ENCODE measurements at regions not wholly inside any gene's neighbourhood (a gene's known extent, or its start where the extent isn't known, plus 50 kb on each side); places are given as distances from the start of the nearest gene placed in this dataset.

- CTCF ChIA-PET, result no interaction called here
- Mint-ChIP-seq H3K36me3 (no peaks in the 10 kb centered on the region), H3K4me3 (no peak overlapping the region), H3K9me3 (no peaks in the 10 kb centered on the region), H3K27me3 (peaks cover 8 to 40% of the 10 kb centered on the region in 2 donors), H3K4me1 (no peaks in the 10 kb centered on the region), H3K27ac (no peak overlapping the region)
- Histone ChIP-seq H3K27ac (ENCODE audit: low read depth, low read length) (no peak overlapping the region), H3K27me3 (ENCODE audit: insufficient read depth, low read length, poor library complexity, severe bottlenecking) (no peaks in the 10 kb centered on the region), H3K9me3 (ENCODE audit: low read length) (no peaks in the 10 kb centered on the region), H3K36me3 (ENCODE audit: insufficient read depth, low read length) (no peaks in the 10 kb centered on the region), H3K4me3 (ENCODE audit: low read length) (no peak overlapping the region), H3K4me1 (ENCODE audit: insufficient read depth, low read length) (no peaks in the 10 kb centered on the region)
- no peak for DNase-seq
- POLR2A ChIA-PET, result no interaction called here
These were observed 202.8 kb upstream of the TBC1D5 start for GRCh38 chr3:17945018-17945798.

GRCh38 chr3:17942856-17943255, 200.4 kb upstream of the TBC1D5 start:
- Histone ChIP-seq H3K27me3 (ENCODE audit: insufficient read depth, low read length, poor library complexity, severe bottlenecking) (no peaks in the 10 kb centered on the region), H3K4me3 (ENCODE audit: low read length) (no peak overlapping the region), H3K27ac (ENCODE audit: low read depth, low read length) (no peak overlapping the region), H3K4me1 (ENCODE audit: insufficient read depth, low read length) (no peaks in the 10 kb centered on the region), H3K9me3 (ENCODE audit: low read length) (no peaks in the 10 kb centered on the region), H3K36me3 (ENCODE audit: insufficient read depth, low read length) (no peaks in the 10 kb centered on the region)
- DNase-seq, result no peak
- Mint-ChIP-seq H3K27ac (no peak overlapping the region), H3K4me3 (no peak overlapping the region), H3K4me1 (no peaks in the 10 kb centered on the region), H3K9me3 (no peaks in the 10 kb centered on the region), H3K36me3 (no peaks in the 10 kb centered on the region), H3K27me3 (peaks cover 5 to 32% of the 10 kb centered on the region in 2 donors)
- POLR2A ChIA-PET, result no interaction called here
- CTCF ChIA-PET, result no interaction called here

GRCh38 chr3:17941766-17942165, 199.3 kb upstream of the TBC1D5 start:
- Histone ChIP-seq H3K4me3 (ENCODE audit: low read length) (no peak overlapping the region), H3K36me3 (ENCODE audit: insufficient read depth, low read length) (no peaks in the 10 kb centered on the region), H3K9me3 (ENCODE audit: low read length) (no peaks in the 10 kb centered on the region), H3K27me3 (ENCODE audit: insufficient read depth, low read length, poor library complexity, severe bottlenecking) (no peaks in the 10 kb centered on the region), H3K27ac (ENCODE audit: low read depth, low read length) (no peak overlapping the region), H3K4me1 (ENCODE audit: insufficient read depth, low read length) (no peaks in the 10 kb centered on the region)
- H3K27ac Mint-ChIP-seq, result no peak overlapping the region
- H3K4me3 Mint-ChIP-seq, result no peak overlapping the region
- no peaks in the 10 kb centered on the region for H3K9me3 Mint-ChIP-seq
- CTCF ChIA-PET, result no interaction called here
- POLR2A ChIA-PET, result no interaction called here
- peaks cover 5 to 31% of the 10 kb centered on the region in 2 donors for H3K27me3 Mint-ChIP-seq
- DNase-seq, result no peak
- no peaks in the 10 kb centered on the region for H3K4me1 Mint-ChIP-seq
- H3K36me3 Mint-ChIP-seq, result no peaks in the 10 kb centered on the region

- Histone ChIP-seq H3K4me3 (ENCODE audit: low read length) (no peak overlapping the region), H3K27me3 (ENCODE audit: insufficient read depth, low read length, poor library complexity, severe bottlenecking) (no peaks in the 10 kb centered on the region), H3K36me3 (ENCODE audit: insufficient read depth, low read length) (no peaks in the 10 kb centered on the region), H3K9me3 (ENCODE audit: low read length) (no peaks in the 10 kb centered on the region), H3K4me1 (ENCODE audit: insufficient read depth, low read length) (no peaks in the 10 kb centered on the region), H3K27ac (ENCODE audit: low read depth, low read length) (no peak overlapping the region)
- no peak for DNase-seq
- Mint-ChIP-seq H3K27me3 (peaks cover 4 to 31% of the 10 kb centered on the region in 2 donors), H3K4me3 (no peak overlapping the region), H3K4me1 (no peaks in the 10 kb centered on the region), H3K36me3 (no peaks in the 10 kb centered on the region), H3K27ac (no peak overlapping the region), H3K9me3 (no peaks in the 10 kb centered on the region)
- ChIA-PET CTCF (no interaction called here), POLR2A (no interaction called here)
These were observed 198.7 kb upstream of the TBC1D5 start for GRCh38 chr3:17941152-17941551.

GRCh38 chr3:17939157-17939556, 196.7 kb upstream of the TBC1D5 start:
- Mint-ChIP-seq H3K4me1 (no peaks in the 10 kb centered on the region), H3K27me3 (peaks cover 4 to 40% of the 10 kb centered on the region in 2 donors), H3K27ac (no peak overlapping the region), H3K9me3 (no peaks in the 10 kb centered on the region), H3K4me3 (no peak overlapping the region), H3K36me3 (no peaks in the 10 kb centered on the region)
- Histone ChIP-seq H3K27me3 (ENCODE audit: insufficient read depth, low read length, poor library complexity, severe bottlenecking) (no peaks in the 10 kb centered on the region), H3K9me3 (ENCODE audit: low read length) (no peaks in the 10 kb centered on the region), H3K36me3 (ENCODE audit: insufficient read depth, low read length) (no peaks in the 10 kb centered on the region), H3K4me1 (ENCODE audit: insufficient read depth, low read length) (no peaks in the 10 kb centered on the region), H3K27ac (ENCODE audit: low read depth, low read length) (no peak overlapping the region), H3K4me3 (ENCODE audit: low read length) (no peak overlapping the region)
- POLR2A ChIA-PET, result interaction anchor here (0.6 kb wide), 1 partner anchor 942 kb away, joined by 4 read pairs; no protein-coding TSS in a partner anchor
- no peak for DNase-seq
- CTCF ChIA-PET, result no interaction called here

- no peaks in the 10 kb centered on the region for H3K4me1 ChIP-seq (ENCODE audit: insufficient read depth, low read length)
- H3K27ac Mint-ChIP-seq, result no peak overlapping the region
- H3K4me3 Mint-ChIP-seq, result no peak overlapping the region
- no peak for DNase-seq
- no peaks in the 10 kb centered on the region for H3K36me3 ChIP-seq (ENCODE audit: insufficient read depth, low read length)
- H3K9me3 Mint-ChIP-seq, result peaks cover 0 to 2% (median 0%) of the 10 kb centered on the region in 5 donors
- no peak overlapping the region for H3K4me3 ChIP-seq (ENCODE audit: low read length)
- peaks cover 4 to 44% of the 10 kb centered on the region in 2 donors for H3K27me3 Mint-ChIP-seq
- no peaks in the 10 kb centered on the region for H3K4me1 Mint-ChIP-seq
- ChIA-PET POLR2A (no interaction called here), CTCF (no interaction called here)
- H3K27me3 ChIP-seq (ENCODE audit: insufficient read depth, low read length, poor library complexity, severe bottlenecking), result no peaks in the 10 kb centered on the region
- no peaks in the 10 kb centered on the region for H3K36me3 Mint-ChIP-seq
- no peaks in the 10 kb centered on the region for H3K9me3 ChIP-seq (ENCODE audit: low read length)
- no peak overlapping the region for H3K27ac ChIP-seq (ENCODE audit: low read depth, low read length)
These were observed 195.9 kb upstream of the TBC1D5 start for GRCh38 chr3:17938313-17938712.

GRCh38 chr3:17936736-17937480, 194.5 kb upstream of the TBC1D5 start:
- Mint-ChIP-seq H3K4me3 (no peak overlapping the region), H3K4me1 (no peaks in the 10 kb centered on the region), H3K27ac (peak overlapping the region in 1 of 8 donors; percentile 41), H3K9me3 (peaks cover 0 to 3% (median 0%) of the 10 kb centered on the region in 5 donors), H3K27me3 (peaks cover 0 to 41% of the 10 kb centered on the region in 2 donors), H3K36me3 (no peaks in the 10 kb centered on the region)
- H3K27ac ChIP-seq (ENCODE audit: low read depth, low read length), result no peak overlapping the region
- no peak for DNase-seq
- H3K9me3 ChIP-seq (ENCODE audit: low read length), result no peaks in the 10 kb centered on the region
- no peaks in the 10 kb centered on the region for H3K4me1 ChIP-seq (ENCODE audit: insufficient read depth, low read length)
- POLR2A ChIA-PET, result no interaction called here
- H3K4me3 ChIP-seq (ENCODE audit: low read length), result no peak overlapping the region
- H3K36me3 ChIP-seq (ENCODE audit: insufficient read depth, low read length), result no peaks in the 10 kb centered on the region
- CTCF ChIA-PET, result no interaction called here
- H3K27me3 ChIP-seq (ENCODE audit: insufficient read depth, low read length, poor library complexity, severe bottlenecking), result no peaks in the 10 kb centered on the region

- Histone ChIP-seq H3K27me3 (ENCODE audit: insufficient read depth, low read length, poor library complexity, severe bottlenecking) (no peaks in the 10 kb centered on the region), H3K27ac (ENCODE audit: low read depth, low read length) (no peak overlapping the region), H3K36me3 (ENCODE audit: insufficient read depth, low read length) (no peaks in the 10 kb centered on the region), H3K4me3 (ENCODE audit: low read length) (no peak overlapping the region), H3K4me1 (ENCODE audit: insufficient read depth, low read length) (no peaks in the 10 kb centered on the region), H3K9me3 (ENCODE audit: low read length) (no peaks in the 10 kb centered on the region)
- Mint-ChIP-seq H3K4me1 (no peaks in the 10 kb centered on the region), H3K27ac (no peak overlapping the region), H3K36me3 (no peaks in the 10 kb centered on the region), H3K9me3 (peaks cover 0 to 7% (median 2%) of the 10 kb centered on the region in 5 donors), H3K27me3 (peaks cover 0 to 49% of the 10 kb centered on the region in 2 donors), H3K4me3 (no peak overlapping the region)
- ChIA-PET CTCF (no interaction called here), POLR2A (no interaction called here)
- DNase-seq, result no peak
These were observed 192.8 kb upstream of the TBC1D5 start for GRCh38 chr3:17935222-17935621.
